H9 (cell line): ENCODE measurements at regions not wholly inside any gene's neighbourhood (a gene's known extent, or its start where the extent isn't known, plus 50 kb on each side); places are given as distances from the start of the nearest gene placed in this dataset.

ENCODE experiments used
- DNase-seq: peaks from one replicate; pipeline ENCODE4 v3.0.0-alpha.2; 2017
- H2AFZ ChIP-seq: one replicate; pipeline ENCODE4 v1.6.1; 2013; ENCODE audit warnings: mild to moderate bottlenecking, low read length, control low read depth, moderate library complexity
- H2AK5ac ChIP-seq: 2 replicates; pipeline ENCODE4 v1.6.1; 2013; ENCODE audit warnings: low read length, control low read depth, mixed read lengths; ENCODE audit not compliant: insufficient read length
- H2BK120ac ChIP-seq: one replicate; pipeline ENCODE4 v1.6.1; 2013; ENCODE audit warnings: low read depth, mild to moderate bottlenecking, low read length, control low read depth, inconsistent platforms; ENCODE audit not compliant: poor library complexity, severe bottlenecking
- H2BK12ac ChIP-seq: 2 replicates; pipeline ENCODE4 v1.6.1; 2013; ENCODE audit warnings: low read length, control low read depth, mixed read lengths, low read depth; ENCODE audit not compliant: insufficient read length
- H2BK15ac ChIP-seq: 2 replicates; pipeline ENCODE4 v1.6.1; 2013; ENCODE audit warnings: low read depth, low read length, control low read depth
- H2BK20ac ChIP-seq: one replicate; pipeline ENCODE4 v1.6.1; 2013; ENCODE audit warnings: low read depth, mild to moderate bottlenecking, low read length, control low read depth, inconsistent platforms; ENCODE audit not compliant: poor library complexity, severe bottlenecking
- H2BK5ac ChIP-seq: 2 replicates; pipeline ENCODE4 v1.6.1; 2013; ENCODE audit warnings: low read length, control low read depth, mixed read lengths; ENCODE audit not compliant: insufficient read length
- H3K14ac ChIP-seq: 2 replicates; pipeline ENCODE4 v1.6.1; 2013; ENCODE audit warnings: low read length, control low read depth; ENCODE audit not compliant: insufficient read depth
- H3K18ac ChIP-seq: 2 replicates; pipeline ENCODE4 v1.6.1; 2013; ENCODE audit warnings: low read depth, mild to moderate bottlenecking, mixed read lengths, low read length, control low read depth; ENCODE audit not compliant: insufficient read length
- H3K23ac ChIP-seq: 2 replicates; pipeline ENCODE4 v1.6.1; 2013; ENCODE audit warnings: low read length, control low read depth, mixed read lengths, low read depth; ENCODE audit not compliant: insufficient read length
- H3K23me2 ChIP-seq: 2 replicates; pipeline ENCODE4 v1.6.1; 2013; ENCODE audit warnings: low read depth, mild to moderate bottlenecking, mixed read lengths, low read length, control low read depth; ENCODE audit not compliant: insufficient read length, poor library complexity, severe bottlenecking
- H3K27ac ChIP-seq: 2 replicates; pipeline ENCODE4 v1.5.1; 2013; ENCODE audit warnings: low read length, control low read depth, mixed read lengths, low read depth; ENCODE audit not compliant: insufficient read length
- H3K27me3 ChIP-seq: 2 replicates; pipeline ENCODE4 v1.6.1; 2013; ENCODE audit warnings: low read length, control low read depth, inconsistent platforms; ENCODE audit not compliant: insufficient read depth
- H3K4ac ChIP-seq: 2 replicates; pipeline ENCODE4 v1.6.1; 2013; ENCODE audit warnings: low read depth, mild to moderate bottlenecking, control low read depth, inconsistent platforms, low read length, moderate library complexity
- H3K4me1 ChIP-seq: 2 replicates; pipeline ENCODE4 v1.6.1; 2013; ENCODE audit warnings: low read length, control low read depth, inconsistent platforms; ENCODE audit not compliant: insufficient read depth
- H3K4me2 ChIP-seq: 2 replicates; pipeline ENCODE4 v1.6.1; 2013; ENCODE audit warnings: low read length, control low read depth, mixed read lengths; ENCODE audit not compliant: insufficient read length, insufficient read depth
- H3K56ac ChIP-seq: 2 replicates; pipeline ENCODE4 v1.6.1; 2013; ENCODE audit warnings: low read depth, mild to moderate bottlenecking, mixed read lengths, low read length, control low read depth; ENCODE audit not compliant: insufficient read length
- H3K79me1 ChIP-seq: 2 replicates; pipeline ENCODE4 v1.6.1; 2013; ENCODE audit warnings: low read depth, mild to moderate bottlenecking, moderate library complexity, low read length, control low read depth, inconsistent platforms; ENCODE audit not compliant: insufficient read depth, poor library complexity, severe bottlenecking
- H3K79me2 ChIP-seq: 2 replicates; pipeline ENCODE4 v1.6.1; 2013; ENCODE audit warnings: low read length, control low read depth, inconsistent platforms; ENCODE audit not compliant: insufficient read depth
- H3K9ac ChIP-seq: 2 replicates; pipeline ENCODE4 v1.6.1; 2013; ENCODE audit warnings: low read length, control low read depth, mixed read lengths; ENCODE audit not compliant: insufficient read length; ENCODE audit errors: extremely low read depth
- H3K9me3 ChIP-seq: one replicate; pipeline ENCODE4 v1.6.1; 2013; ENCODE audit warnings: low read depth, low read length, inconsistent platforms; ENCODE audit not compliant: control insufficient read depth
- H3T11ph ChIP-seq: one replicate; pipeline ENCODE4 v1.6.1; 2013; ENCODE audit warnings: mild to moderate bottlenecking, low read length, control low read depth, inconsistent platforms
- H4K20me1 ChIP-seq: one replicate; pipeline ENCODE4 v1.6.1; 2013; ENCODE audit not compliant: control insufficient read depth, insufficient read length, insufficient read depth
- H4K5ac ChIP-seq: 2 replicates; pipeline ENCODE4 v1.6.1; 2013; ENCODE audit warnings: low read depth, mild to moderate bottlenecking, mixed read lengths, low read length, control low read depth; ENCODE audit not compliant: insufficient read length
- H4K8ac ChIP-seq: replicated peaks from 2 replicates; pipeline ENCODE4 v1.6.1; 2013; ENCODE audit warnings: low read length, control low read depth, mixed read lengths, low read depth; ENCODE audit not compliant: insufficient read length
- H4K91ac ChIP-seq: 2 replicates; pipeline ENCODE4 v1.6.1; 2013; ENCODE audit warnings: low read depth, mild to moderate bottlenecking, moderate library complexity, mixed read lengths, low read length, control low read depth; ENCODE audit not compliant: insufficient read length
- H3K27ac Mint-ChIP-seq, 3 experiments: 2 replicates in 2 of 3; 3 replicates in 1 of 3; pipeline ENCODE4 v1.8.0; 2020 to 2021; ENCODE audit warnings: mixed read lengths in 3 of 3, mild to moderate bottlenecking in 1 of 3, moderate library complexity in 1 of 3
- H3K27me3 Mint-ChIP-seq: 2 replicates; pipeline ENCODE4 v1.8.0; 2021; ENCODE audit warnings: low read depth, mild to moderate bottlenecking, moderate library complexity, mixed read lengths
- H3K36me3 Mint-ChIP-seq, 3 experiments: 2 replicates in 2 of 3; 3 replicates in 1 of 3; pipeline ENCODE4 v1.8.0; 2020 to 2021; ENCODE audit warnings: low read depth in 3 of 3, mixed read lengths in 3 of 3; ENCODE audit not compliant: insufficient read depth in 1 of 3
- H3K4me1 Mint-ChIP-seq, 2 experiments: 2 replicates each; pipeline ENCODE4 v1.8.0; 2020; ENCODE audit warnings: mixed read lengths in 2 of 2
- H3K4me3 Mint-ChIP-seq, 2 experiments: 2 replicates in 1 of 2; 3 replicates in 1 of 2; pipeline ENCODE4 v1.8.0; 2020 to 2021; ENCODE audit warnings: mild to moderate bottlenecking in 2 of 2, mixed read lengths in 2 of 2, moderate library complexity in 1 of 2
- H3K9me3 Mint-ChIP-seq, 2 experiments: 2 replicates in 1 of 2; 3 replicates in 1 of 2; pipeline ENCODE4 v1.8.0; 2020; ENCODE audit warnings: mild to moderate bottlenecking in 2 of 2, mixed read lengths in 2 of 2, moderate library complexity in 1 of 2
- CTCF ChIP-seq: fragments of 200-600 bp; sonication (generic); conservative IDR thresholded peaks from 3 replicates; pipeline ENCODE4 v1.8.0; 2021; ENCODE audit warnings: antibody characterized with exemption, mild to moderate bottlenecking
- WGBS: extraction: QIAGEN DNeasy Blood & Tissue Kit; methylation state at CpG from one replicate; pipeline ENCODE4 v1.1.7; 2013; ENCODE audit warnings: missing lambda C conversion rate, low lambda C conversion rate, mixed read lengths; ENCODE audit not compliant: insufficient read length; ENCODE audit errors: extremely low coverage; 5-methylcytosine and 5-hydroxymethylcytosine counted together

DNA sequence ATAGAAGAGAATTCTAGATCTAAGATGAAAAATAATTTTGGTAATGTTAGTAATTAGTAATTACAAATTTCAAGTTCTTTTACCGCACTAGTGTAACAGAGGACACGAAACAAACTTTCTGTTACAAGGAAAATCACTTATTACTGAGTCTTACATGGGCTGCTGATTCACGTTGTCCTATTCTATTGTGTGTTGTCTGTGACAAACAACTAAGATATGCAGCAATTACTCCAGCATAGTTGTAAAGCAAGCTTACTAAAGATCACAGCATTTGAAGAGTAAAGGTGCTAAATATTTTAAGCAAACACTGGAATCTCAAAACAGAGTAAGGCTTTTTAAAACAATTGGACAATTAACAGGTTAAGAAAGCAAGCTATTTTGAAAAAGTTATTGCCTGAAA is 502.3 kb downstream of the KCNT2 start:
- no peaks in the 10 kb centered on the region for H3K79me2 ChIP-seq
- no peak overlapping the region for H4K91ac ChIP-seq
- no peaks in the 10 kb centered on the region for H3K27me3 ChIP-seq
- H2AFZ ChIP-seq, result no peak overlapping the region
- peaks cover 28 to 37% (median 33%) of the 10 kb centered on the region in 3 experiments for H3K36me3 Mint-ChIP-seq
- no peak overlapping the region for H2AK5ac ChIP-seq
- no peak overlapping the region for H4K5ac ChIP-seq
- TF ChIP-seq CTCF, result no peak
- no peak overlapping the region for H3K9ac ChIP-seq
- H3K27ac Mint-ChIP-seq, result no peak overlapping the region
- no peak overlapping the region for H3K23ac ChIP-seq
- H3K27ac ChIP-seq, result no peak overlapping the region
- H3K18ac ChIP-seq, result no peak overlapping the region
- H3K4me1 ChIP-seq, result no peaks in the 10 kb centered on the region; the same call in 1 of the 2 replicates
- H3K9me3 Mint-ChIP-seq, result peaks cover 31 to 37% of the 10 kb centered on the region in 2 experiments
- peaks cover 13 to 19% of the 10 kb centered on the region in 2 experiments for H3K4me1 Mint-ChIP-seq
- H4K8ac ChIP-seq, result no peak overlapping the region
- peaks cover 13% of the 10 kb centered on the region for H3K9me3 ChIP-seq
- H3K4ac ChIP-seq, result no peak overlapping the region
- no peak overlapping the region for H2BK120ac ChIP-seq
- no CpG with 5 or more reads among the region's 3 CpGs for WGBS
- no peaks in the 10 kb centered on the region for H4K20me1 ChIP-seq
- no peak for DNase-seq
- no peaks in the 10 kb centered on the region for H3K27me3 Mint-ChIP-seq
- no peak overlapping the region for H2BK12ac ChIP-seq
- no peaks in the 10 kb centered on the region for H3K23me2 ChIP-seq
- H3T11ph ChIP-seq, result no peak overlapping the region
- H3K56ac ChIP-seq, result no peak overlapping the region
- H2BK15ac ChIP-seq, result no peak overlapping the region
- no peak overlapping the region for H3K14ac ChIP-seq
- H3K79me1 ChIP-seq, result no peaks in the 10 kb centered on the region
- H3K4me3 Mint-ChIP-seq, result no peak overlapping the region
- H2BK20ac ChIP-seq, result no peak overlapping the region
- H3K4me2 ChIP-seq, result no peak overlapping the region
- no peak overlapping the region for H2BK5ac ChIP-seq
